NCI-H1092 treated with DMSO at 0.1 percent for 48 hours (cell line): ENCODE measurements at regions not wholly inside any gene's neighbourhood (a gene's known extent, or its start where the extent isn't known, plus 50 kb on each side); places are given as distances from the start of the nearest gene placed in this dataset.

Source experiments
- DNase-seq: peaks from one replicate; lab custom pipeline; 2025; lab: John Stamatoyannopoulos, UW

DNA sequence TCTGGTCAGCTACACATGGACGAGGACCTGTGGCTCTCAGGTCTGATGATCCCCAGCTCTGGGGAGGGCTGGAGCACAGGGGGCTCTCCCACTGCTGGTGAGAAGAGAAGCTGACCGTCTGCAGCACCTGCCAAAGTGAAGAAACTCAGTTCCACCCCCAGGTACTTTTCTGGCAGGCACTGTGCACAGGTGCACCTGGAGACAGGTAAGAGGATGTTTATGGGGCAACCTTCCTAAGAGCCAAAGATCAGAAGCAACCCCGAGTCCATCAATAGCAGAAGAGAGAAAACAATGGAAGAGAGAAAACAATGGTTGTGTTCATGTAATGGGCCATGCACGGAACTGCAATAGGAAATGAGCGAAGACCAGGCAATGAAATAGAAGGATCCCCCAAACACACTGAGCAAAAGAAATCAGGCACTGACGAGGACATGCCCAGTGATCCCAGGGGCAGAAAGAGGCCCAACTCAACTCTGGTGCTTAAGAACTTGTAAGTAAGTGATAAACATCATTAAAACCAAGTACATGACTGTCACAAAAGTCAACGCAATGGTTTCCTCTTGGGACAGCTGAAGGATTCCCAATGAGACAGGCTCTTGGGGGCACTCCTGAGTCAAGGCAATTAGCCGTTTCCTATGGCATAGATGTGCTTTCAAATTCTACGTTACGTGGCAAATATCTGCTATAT lies 95.0 kb upstream of the ALDH1A3 start:
- DNase-seq: no peak

DNA sequence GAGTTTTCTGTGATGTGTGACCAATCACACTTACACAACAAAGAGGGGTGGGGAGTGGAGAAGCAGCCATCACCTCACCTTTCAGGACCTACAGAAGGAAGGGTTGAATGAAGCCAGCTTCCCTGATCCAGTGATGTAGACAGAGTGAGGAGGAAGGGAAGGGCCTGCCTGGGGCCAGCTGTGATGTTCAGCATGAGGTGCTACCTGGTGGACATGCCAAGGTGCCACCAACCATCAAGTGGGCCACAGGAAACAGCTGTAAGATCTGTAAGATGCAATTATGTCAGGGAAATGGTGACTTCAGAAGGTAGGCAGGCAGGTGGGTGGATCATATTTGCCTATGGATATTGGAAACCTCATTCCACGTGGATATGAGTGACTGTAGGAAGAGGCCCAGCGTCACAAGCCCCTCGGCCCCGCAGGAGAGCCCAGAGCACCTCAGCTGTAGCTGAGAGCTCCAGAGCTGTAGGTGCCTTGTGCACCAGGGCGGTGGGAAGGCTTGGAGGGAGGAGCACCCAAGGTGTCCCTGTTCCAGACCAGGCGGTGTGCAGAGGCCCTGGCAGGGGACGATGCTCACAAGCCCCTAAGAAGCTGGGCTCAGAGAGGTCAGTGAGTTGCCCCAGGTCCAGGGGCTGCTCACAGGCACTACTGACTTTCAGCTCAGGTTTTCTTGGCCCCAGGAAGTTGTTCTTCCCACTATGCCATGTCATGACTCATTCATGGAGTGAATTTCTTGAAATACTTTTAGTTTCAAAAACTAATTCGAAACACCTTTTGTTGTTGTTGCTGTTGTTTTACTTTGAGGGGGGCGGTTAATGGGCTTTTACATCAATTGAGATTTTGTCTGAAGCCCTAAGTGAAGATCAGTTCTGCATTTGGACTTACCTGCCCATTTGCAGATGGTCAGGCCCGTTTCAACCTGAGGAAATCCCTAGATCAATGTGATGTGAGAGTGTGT lies 94.2 kb upstream of the ALDH1A3 start:
- no peak for DNase-seq

DNA sequence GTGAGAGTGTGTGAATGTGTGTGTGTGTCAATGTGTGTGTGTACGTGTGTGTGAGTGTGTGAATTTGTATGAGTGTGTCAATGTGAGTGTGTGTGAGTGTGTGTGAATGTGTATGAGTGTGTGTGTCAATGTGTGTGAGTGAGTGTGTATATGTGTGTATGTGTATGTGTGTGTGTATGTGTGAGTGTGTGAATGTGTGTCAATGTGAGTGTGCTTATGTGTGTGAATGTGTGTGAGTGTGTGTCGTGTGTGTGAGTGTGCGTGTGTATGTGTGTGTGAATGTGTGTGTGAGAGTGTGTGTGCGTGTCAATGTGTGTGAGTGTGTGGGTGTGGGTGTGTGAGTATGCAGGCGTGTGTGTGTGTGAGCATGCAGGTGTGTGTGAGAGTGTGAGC lies 93.5 kb upstream of the ALDH1A3 start:
- no peak for DNase-seq

DNA sequence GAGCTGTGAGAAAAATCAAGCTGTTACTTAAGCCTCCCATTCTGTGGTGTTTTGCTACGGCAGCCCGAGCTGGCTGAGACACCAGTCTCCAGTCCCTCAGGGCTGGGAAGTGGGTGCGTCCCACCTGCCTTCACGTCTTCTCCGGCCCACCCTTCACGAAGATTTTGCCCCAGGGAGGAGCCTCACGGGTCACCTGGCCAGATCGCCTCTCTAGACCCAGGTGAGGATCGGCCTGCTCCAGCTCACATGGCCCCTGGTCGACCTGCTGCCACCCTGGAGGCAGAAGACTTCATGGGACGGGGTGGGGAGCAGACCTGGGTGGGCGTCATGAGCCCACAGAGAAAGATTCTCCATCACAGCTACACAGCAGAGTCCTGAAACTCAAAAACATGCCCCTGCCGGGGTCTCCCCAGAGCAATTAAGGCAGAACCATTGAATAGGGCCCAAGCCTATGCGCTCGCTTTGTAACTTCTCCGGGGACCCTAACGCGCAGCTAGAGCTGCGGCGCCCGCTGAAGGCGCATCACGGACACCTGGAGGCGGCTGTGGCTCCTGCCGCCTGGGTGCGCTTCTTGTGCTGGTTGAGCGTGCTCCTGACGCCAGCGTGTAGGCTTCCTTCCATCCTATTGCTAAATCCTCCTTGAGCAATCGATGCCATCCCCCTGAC lies 92.6 kb upstream of the ALDH1A3 start:
- DNase-seq: no peak

DNA sequence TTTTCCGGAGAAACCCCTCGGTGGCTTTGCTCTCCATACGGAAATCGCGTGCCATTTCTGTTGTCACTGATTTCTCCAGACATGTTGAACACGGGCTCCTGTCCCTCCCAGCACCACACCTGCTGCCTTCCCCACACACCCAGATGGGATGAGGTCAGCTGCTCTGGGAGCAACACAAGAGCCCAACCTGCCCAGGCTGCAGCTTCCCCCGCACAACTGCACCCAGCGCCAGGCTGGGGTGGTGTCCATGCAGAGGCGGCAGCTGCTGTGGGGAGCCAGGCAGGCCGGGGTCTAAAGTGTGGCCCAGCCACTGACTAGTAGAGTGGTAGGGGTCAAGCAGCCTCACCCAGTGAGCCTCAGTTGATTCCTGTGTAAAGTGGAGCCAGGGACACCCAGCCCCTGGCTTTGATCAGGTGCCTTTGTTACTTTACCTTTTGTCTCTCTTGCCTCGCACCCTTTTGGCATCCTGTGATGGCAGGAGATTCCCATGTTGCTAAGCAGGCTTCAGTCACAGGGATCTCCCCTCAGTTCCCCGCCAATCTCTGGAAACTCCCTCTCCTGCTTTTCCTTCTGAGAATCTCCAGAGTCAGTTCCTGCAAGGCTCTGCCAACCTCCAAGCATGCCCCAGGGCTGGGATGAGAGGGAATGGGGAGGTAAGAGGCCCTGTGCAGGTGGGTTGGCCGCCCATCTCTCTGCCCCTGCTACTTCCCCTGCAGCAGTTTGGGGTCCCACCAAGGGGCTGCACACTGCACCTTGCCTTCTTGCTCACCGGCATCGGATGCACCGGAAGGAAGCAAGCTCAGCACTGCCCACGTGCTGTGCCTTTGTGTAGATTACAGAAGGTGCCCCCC lies 91.8 kb upstream of the ALDH1A3 start:
- DNase-seq: no peak

DNA sequence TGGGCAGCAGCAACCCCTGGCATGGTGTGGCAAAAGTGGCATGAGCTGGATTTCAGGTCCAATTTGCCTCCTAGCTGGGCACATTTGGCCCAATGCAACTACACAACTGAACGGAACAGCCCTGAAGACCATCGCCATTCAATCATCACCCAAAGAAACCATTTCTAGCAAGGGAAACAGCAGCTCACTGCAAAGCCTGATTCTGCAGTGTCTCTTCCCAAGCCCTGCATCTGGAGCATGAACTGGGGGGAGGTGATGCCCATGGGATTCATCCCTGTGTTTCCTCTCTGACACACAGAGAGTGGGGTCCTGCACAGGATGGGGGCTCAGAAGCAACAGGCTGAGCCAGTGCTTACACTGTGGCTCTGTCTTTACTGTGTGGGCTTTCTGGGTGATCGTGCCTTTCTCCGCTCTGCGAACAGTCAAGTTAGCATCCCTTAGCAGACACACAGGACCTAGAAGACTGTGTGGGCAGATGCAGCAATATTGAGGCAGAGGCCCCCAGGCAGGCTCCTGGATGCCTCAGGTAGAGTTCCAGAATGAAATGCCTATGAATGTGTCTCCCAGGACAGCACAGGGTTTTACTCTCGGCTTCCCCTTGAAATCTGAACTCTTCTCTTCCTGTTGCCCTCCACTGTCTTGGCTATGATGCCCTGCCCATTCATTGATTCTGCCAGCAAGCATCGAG lies 91.1 kb upstream of the ALDH1A3 start:
- DNase-seq: no peak

DNA sequence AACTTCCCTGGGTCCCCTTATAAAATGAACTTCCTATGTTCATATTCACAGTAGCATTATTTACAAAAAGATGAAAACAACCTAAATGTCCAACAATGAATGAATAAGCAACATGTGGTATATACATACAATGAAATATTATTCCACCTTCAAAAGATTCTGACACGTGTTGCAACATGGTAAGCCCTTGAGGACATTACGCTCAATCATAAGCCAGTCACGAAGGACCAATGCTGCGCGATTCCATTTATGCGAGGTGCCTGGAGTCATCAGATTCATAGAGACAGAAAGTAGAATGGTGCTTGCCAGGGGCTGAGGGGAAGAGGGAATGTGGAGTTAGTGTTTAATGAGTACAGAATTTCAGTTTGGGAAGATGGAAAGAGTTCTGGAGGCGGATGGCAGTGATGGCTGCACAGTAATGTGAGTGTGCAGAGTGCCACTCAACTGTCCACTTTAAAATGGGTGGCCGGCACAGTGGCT lies 88.8 kb upstream of the ALDH1A3 start:
- no peak for DNase-seq

DNA sequence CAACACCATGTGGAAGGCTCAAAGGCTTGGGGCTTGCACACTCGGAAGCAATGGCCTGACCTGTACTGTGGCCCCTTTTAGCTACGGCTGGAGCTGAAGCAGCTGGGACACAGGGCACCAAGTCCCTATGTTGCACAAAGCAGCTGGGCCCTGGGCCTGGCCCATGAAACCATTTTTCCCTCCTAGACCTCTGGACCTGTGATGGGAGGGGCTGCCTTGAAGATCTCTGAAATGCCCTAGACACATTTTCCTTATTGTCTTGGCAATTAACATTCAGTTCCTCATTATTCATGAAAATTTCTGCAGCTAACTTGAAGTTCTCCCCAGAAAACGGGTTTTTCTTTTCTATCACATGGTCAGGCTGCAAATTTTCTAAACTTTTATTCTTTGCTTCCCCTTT lies 85.6 kb upstream of the ALDH1A3 start:
- DNase-seq: no peak

DNA sequence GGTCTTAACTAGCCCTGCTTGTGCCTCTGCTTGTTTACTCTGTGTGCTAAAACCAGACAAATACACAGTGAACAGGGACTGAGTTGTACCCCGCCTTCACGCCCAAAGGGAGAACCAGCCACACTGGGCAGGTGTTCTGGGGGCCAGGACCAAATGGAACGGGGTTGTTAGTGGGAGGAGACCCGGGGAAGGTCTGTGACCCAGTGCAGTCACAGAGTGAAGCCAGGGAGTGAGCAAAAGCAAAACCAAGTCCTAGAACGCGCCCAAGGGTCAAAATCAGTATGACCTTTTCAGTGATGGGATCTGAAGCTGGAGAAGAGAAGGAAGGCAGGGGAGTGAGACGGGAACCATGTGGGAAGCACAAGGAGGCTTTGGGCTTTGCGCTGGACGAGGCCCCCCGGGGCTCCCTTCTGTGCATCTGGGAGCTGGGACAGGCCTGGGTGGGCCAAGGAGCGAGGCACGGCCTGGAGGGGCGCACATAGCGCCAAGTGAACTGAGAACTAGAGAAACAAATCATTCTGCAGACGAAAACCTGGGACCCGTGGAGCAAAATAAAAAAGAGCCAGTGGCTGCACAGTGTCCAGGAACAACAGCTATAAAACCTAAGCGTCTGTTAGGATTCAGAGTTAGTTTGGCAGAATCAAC lies 78.3 kb upstream of the ALDH1A3 start:
- no peak for DNase-seq

DNA sequence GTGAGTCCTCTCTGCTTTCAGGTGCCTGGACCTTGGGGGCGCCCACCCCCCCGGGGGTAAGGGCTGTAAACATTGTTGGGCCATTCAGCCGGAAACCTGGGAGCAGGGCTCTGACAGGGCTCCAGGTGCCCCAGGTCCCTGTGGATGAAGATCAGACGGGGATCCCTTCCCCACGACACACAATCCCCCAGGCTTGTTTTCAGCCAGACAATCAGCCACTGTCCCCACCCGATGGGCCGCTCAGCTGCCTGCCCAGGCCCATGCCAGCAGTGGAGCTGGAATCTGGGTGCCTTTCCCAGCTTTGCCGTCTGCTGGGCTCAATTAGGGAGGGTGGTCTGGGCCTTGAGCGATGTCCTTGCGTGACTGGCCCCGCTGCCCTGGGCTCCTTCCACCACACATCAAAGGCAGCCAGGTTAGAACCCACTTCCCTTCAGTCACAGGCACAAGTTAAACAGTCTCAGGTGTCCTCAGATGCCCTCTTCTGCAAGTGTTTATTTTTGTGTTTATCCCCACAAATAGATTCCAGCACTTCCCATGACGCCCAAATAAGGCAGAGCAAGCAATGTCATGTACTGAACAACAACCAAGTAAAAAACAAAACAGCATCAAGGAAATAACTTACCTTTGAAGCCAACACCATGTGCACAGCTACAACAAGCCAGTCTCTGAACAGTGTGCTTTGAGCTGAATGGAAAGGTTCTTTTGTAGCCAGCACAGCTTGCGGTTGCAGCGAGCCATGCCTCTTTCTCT lies 77.0 kb upstream of the ALDH1A3 start:
- DNase-seq: no peak

DNA sequence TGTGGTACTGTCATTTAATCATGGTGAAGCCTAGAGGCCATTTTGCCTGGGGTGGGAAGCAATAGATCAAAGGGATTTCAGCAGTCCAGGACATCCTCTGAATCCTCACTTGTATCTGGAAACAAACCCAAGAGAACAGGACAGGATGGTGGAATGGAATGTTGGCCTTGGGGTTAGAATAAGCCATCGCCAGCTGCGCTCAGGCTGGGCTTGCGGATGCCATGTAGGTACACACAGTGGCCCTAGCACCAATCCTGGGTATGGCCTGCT lies 76.5 kb upstream of the ALDH1A3 start:
- no peak for DNase-seq

DNA sequence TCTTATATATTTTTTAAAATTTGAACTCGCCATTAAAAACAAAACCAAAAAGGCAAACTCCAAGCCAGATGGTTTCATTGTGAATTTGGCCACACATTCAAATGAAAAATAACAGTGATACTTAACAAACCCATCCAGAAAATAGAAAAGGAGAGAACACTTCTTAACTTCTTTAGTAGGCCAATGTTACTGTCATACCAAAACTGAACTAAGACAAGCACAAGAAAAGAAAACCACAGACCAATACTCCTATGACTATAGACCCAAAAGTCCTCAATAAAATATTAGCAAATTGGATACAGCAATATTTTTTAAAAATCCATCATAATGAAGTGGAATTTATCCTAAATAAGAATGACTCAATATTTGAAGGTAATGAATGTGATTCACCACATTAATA lies 73.5 kb upstream of the ALDH1A3 start:
- DNase-seq: no peak

DNA sequence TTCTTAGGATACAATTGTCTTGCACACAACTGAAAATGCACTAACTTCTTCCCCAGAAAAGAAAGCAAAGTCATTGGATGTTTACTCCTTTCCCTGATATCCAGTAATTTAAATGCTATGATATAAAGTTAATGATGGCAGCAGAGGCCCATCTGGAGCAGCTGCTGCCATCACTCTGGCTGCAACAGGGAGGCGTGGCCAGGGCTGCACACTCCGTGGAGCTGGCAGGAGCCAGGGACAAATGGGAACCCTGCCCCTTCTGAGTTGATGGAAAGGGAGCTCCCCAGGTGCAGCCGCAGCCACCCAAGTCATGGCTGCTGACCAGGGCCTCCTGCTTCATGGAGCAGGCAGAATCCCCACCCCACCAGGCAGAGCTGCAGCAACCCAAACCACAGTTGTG lies 72.6 kb upstream of the ALDH1A3 start:
- no peak for DNase-seq

DNA sequence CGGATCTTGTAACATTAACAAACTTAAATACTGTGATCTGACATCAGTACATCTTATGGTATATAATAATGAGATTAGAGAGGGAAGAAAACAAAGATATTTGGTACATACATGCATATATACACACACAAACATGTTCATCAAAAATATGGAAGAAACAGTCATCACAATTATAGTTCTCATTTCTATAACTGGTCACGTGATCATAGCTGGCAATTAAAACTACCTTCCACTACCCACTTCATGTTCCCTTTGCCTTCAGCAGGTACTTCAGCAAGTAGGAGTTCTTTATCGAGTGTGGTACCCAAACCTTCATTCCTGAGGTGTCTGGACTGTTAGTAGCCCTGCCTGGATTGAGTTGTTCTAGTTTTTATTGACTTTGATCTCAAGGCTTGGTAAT lies 70.9 kb upstream of the ALDH1A3 start:
- DNase-seq: no peak

DNA sequence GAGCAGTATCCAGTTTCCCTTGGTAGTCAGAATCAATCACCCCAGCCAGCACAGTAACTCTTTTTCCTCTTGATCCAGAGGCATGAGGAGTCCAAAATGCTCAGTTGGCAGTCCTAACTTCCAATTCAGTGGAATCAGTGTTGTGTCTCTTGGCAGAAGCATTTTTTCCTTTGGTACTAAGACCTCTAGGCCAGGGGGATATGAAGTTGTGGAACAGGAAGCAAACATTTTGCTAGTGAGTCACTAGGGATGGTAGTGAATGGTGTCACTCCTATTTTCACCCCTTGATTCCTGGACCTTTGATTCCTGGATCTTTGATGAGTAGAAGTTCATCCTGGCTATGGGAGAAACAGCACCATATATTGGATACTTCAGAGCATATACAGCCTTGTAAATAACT lies 70.5 kb upstream of the ALDH1A3 start:
- no peak for DNase-seq

DNA sequence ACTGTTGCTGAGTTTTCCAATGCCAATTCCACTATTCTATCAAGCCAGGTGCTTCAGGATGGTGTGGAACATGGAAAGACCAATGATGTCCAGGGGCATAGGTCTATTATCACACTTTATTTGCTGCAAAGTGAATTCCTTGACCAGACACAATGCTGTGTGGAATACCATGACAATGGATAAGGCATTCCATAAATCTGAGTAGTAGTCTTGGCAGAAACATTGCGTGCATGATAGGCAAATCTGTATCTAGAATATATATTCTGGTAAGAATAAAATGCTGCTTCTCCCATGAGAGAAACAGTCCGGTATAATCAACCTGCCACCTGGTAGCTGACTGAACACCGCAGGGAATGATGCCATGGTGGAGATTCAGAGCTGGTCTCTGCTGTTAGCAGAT lies 70.0 kb upstream of the ALDH1A3 start:
- no peak for DNase-seq

DNA sequence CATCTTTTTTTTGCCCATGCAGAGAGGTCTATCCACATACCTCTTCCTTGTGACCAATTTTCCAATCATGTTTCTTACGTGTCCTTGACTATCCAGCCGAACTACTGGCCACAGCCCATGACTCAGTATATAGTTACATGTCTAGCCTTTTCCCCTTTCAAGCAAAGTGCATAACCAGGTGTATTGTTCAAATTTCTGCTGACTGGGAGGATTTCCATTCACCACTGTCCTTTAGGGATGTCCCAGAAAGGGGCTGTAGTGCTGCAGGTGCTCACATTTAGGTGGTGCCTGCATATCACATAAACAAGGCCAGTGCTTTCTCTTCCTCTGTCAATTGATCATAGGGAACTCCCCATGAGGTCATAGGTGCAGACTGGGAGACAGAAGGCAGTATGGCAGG lies 69.4 kb upstream of the ALDH1A3 start:
- no peak for DNase-seq

DNA sequence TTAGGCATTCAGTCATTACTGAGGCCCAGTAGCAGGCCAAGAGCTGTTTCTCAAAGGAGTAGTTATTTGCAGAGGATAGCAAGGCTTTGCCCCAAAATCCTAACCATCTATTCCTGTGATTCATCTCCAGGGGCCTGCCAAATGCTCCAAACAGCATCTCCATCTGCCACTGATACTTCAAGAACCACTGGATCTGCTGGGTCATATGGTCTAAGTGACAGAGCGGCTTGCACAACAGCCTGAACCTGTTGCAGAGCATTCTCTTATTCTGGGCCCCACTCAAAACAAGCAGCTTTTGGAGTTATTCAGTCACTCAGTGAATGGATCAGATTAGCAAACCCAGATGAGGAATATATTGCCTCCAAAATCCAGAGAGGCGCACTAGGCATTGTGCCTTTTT lies 68.8 kb upstream of the ALDH1A3 start:
- no peak for DNase-seq

DNA sequence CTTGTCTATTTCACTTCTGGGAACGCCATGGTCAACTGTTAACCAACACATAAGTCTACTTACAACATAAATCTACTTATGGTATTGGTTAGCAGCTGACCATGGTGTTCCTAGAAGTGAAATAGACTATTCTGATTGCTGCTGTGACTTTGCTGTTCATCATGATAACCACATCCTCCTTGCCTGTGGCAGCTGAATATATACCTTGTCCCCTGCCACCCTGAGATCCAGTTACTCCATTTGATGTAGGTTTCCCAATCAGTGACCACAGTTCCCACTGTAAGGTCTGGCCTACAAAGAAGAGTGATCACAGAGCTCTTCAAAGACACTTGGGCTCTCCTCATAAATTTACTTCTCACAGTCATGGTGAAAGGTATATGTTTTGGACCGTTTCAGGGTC lies 66.8 kb upstream of the ALDH1A3 start:
- no peak for DNase-seq

DNA sequence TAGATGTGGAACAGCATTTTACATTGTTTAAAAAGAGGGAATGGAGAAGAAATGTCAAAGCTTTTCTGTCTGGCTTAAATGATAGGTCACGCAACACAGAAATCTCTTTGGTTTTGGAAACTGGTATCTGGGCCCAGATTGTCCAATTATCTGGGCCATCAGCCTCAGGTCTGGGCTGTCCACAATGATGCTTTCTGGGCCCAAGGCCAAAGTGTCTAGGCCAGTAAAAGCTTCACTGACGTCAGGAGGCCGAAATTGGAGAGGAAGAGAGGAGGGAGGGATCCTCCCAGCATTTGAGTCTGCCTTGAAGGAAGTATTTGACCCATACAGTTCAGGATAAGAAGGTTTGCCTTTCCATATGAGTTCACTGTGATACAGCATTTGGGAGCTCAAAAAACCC lies 60.7 kb upstream of the ALDH1A3 start:
- DNase-seq: no peak
